ENCODE measurements at regions not wholly inside any gene's neighbourhood (a gene's known extent, or its start where the extent isn't known, plus 50 kb on each side); places are given as distances from the start of the nearest gene placed in this dataset.

GRCh38 chr1:9478021-9478420, 61.2 kb upstream of the SLC25A33 start:
- TF ChIP-seq EZH2 (IDR thresholded peaks at IDR 0.05; ENCODE audit: insufficient read depth, poor library complexity, severe bottlenecking), result no peak
- TF ChIP-seq EZH2phosphoT487 (IDR thresholded peaks at IDR 0.05; ENCODE audit: insufficient read depth, low read depth), result no peak

Data from GM23248 (cell line).